Endothelial cell of umbilical vein (primary cell): ENCODE measurements at regions not wholly inside any gene's neighbourhood (a gene's known extent, or its start where the extent isn't known, plus 50 kb on each side); places are given as distances from the start of the nearest gene placed in this dataset.

ENCODE experiments used
- EZH2 ChIP-seq: IDR thresholded peaks from 2 replicates; pipeline ENCODE4 v1.6.1; 2012; ENCODE audit warnings: borderline replicate concordance, low read depth, mild to moderate bottlenecking, moderate library complexity, low read length, inconsistent platforms; ENCODE audit not compliant: severe bottlenecking
- FOS ChIP-seq: IDR thresholded peaks from 2 replicates; pipeline ENCODE4 v1.6.1; 2011; ENCODE audit warnings: mild to moderate bottlenecking, low read length, moderate library complexity, borderline replicate concordance; ENCODE audit not compliant: insufficient read depth
- GATA2 ChIP-seq: IDR thresholded peaks from 2 replicates; pipeline ENCODE4 v1.7.0; 2011; ENCODE audit warnings: low read depth, mild to moderate bottlenecking, moderate library complexity, mixed read lengths, low read length; ENCODE audit not compliant: insufficient read length, insufficient read depth
- MAX ChIP-seq: IDR thresholded peaks from 2 replicates; pipeline ENCODE4 v1.6.1; 2011; ENCODE audit not compliant: insufficient read depth, insufficient read length
- POLR2A ChIP-seq: IDR thresholded peaks from 2 replicates; pipeline ENCODE4 v1.6.1; 2012; ENCODE audit warnings: low read depth, mild to moderate bottlenecking, control low read depth, low read length

- TF ChIP-seq MAX = no peak
- no peak for TF ChIP-seq POLR2A
- no peak for TF ChIP-seq GATA2
- no peak for TF ChIP-seq EZH2
- no peak for TF ChIP-seq FOS
Measured at GRCh38 chr10:120385992-120386391, 71.0 kb upstream of the PLPP4 start.
